Astrocyte of the cerebellum (primary cell): ENCODE measurements at regions not wholly inside any gene's neighbourhood (a gene's known extent, or its start where the extent isn't known, plus 50 kb on each side); places are given as distances from the start of the nearest gene placed in this dataset.

ENCODE experiments used
- DNase-seq: peaks from one replicate; pipeline ENCODE4 v3.0.0-alpha.2; 2011; ENCODE audit warnings: low read depth
- H3K4me3 ChIP-seq: 2 replicates; pipeline ENCODE4 v1.5.1; 2011; ENCODE audit warnings: mild to moderate bottlenecking, low read depth, low read length, moderate library complexity
- in situ Hi-C: cut with HindIII; loops from 2 replicates; pipeline ENCODE4 v1.10.0; 2017; ENCODE audit warnings: low sequenced_read_pairs
- TF ChIP-seq, protein P1 (sequence below): IDR thresholded peaks from 2 replicates; pipeline ENCODE4 v1.5.1; 2012; ENCODE audit warnings: low read length, low read depth, moderate library complexity, mild to moderate bottlenecking; ENCODE audit errors: missing control alignments

DNA sequence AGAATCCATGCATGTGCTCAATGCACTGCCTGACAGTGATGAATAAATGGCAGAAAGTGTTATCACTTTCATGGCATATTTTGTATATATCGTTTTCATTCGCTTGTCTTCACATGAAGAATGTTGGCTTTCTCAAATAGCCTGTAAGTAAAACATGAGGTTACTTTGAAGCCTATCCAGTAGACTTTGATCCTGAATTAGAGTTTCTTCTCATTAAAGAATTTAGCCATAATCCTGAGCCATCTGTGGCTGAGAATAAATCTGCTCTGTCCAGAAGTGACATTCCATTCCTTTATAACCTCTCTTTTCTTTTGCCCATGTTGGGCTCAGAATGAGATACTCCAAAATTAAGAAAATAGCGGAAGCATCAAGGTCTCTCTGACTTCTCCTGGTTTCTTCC is 1071.7 kb upstream of the TENM4 start:
- TF ChIP-seq, protein P1, sequence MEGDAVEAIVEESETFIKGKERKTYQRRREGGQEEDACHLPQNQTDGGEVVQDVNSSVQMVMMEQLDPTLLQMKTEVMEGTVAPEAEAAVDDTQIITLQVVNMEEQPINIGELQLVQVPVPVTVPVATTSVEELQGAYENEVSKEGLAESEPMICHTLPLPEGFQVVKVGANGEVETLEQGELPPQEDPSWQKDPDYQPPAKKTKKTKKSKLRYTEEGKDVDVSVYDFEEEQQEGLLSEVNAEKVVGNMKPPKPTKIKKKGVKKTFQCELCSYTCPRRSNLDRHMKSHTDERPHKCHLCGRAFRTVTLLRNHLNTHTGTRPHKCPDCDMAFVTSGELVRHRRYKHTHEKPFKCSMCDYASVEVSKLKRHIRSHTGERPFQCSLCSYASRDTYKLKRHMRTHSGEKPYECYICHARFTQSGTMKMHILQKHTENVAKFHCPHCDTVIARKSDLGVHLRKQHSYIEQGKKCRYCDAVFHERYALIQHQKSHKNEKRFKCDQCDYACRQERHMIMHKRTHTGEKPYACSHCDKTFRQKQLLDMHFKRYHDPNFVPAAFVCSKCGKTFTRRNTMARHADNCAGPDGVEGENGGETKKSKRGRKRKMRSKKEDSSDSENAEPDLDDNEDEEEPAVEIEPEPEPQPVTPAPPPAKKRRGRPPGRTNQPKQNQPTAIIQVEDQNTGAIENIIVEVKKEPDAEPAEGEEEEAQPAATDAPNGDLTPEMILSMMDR = no peak
- in situ Hi-C loops = no loop called here
- no peak overlapping the region for H3K4me3 ChIP-seq
- no peak for DNase-seq

DNA sequence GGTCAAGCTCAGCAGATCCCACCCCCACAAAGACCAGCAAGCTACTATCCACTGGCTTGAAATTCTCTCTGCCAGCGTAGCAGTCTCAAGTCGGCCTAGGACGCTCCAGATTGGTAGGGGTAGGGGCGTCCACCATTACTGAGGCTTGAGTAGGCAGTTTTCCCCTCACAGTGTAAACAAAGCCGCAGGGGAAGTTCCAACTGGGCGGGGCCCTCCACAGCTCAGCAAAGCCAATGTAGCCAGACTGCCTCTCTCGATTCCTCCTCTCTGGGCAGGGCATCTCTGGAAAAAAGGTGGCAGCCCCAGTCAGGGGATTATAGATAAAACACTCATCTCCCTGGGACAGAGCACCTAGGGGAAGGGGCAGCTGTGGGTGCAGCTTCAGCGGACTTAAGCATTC is 1064.9 kb upstream of the TENM4 start:
- in situ Hi-C loops = no loop called here
- H3K4me3 ChIP-seq = no peak overlapping the region

DNA sequence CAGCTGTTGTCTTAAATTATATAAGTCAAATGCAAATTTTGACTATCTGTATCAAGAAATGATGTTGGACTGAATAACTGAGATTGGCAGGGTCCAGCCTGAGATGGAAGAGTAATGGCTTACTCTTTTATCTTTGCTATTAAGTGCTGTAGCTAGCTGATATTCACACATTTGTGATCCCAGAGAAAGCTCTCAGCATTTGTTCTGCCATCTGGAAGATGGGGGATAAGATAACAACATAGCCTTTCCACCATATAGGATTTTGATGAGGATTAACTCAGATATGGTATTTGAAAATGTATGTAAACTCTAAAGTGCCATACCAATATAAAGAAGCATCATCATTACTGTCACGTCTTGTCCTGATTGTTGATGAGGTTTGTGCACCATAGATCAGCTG is 1063.2 kb upstream of the TENM4 start:
- H3K4me3 ChIP-seq = no peak overlapping the region
- in situ Hi-C loops = no loop called here
- DNase-seq = no peak
- TF ChIP-seq, protein P1 = no peak

More for the DNA sequence above, 1064.9 kb upstream of the TENM4 start:
- DNase-seq = no peak
- TF ChIP-seq, protein P1 = no peak

- DNase-seq = no peak
- in situ Hi-C loops = no loop called here
- H3K4me3 ChIP-seq = no peak overlapping the region
- TF ChIP-seq, protein P1 = peak; percentile 5
These were observed 1061.7 kb upstream of the TENM4 start for GRCh38 chr11:80502511-80502910.

- in situ Hi-C loops = no loop called here
- no peak for DNase-seq
- TF ChIP-seq, protein P1 = no peak
- H3K4me3 ChIP-seq = no peak overlapping the region
These were observed 1054.3 kb upstream of the TENM4 start for GRCh38 chr11:80495116-80495515.

DNA sequence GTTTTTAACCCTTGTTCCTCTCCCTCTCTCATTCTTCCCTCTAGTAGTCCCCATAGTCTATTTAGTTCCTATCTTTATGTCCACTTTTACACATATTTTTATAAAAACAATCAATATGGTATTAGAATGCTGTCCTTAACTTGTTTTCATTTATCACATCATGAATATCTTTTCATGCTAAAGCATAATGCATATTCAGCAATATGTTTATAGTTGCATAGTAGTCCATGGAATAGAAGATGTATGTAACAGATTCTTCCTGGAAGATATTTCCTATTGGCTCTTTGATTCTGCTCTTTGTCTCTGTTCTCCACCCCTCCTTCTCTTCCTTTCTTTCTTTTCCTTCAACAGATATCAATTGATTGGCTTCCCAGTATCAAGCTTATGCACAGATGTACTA is 1047.1 kb upstream of the TENM4 start:
- no peak for DNase-seq
- in situ Hi-C loops = no loop called here
- TF ChIP-seq, protein P1 = no peak
- no peak overlapping the region for H3K4me3 ChIP-seq

DNA sequence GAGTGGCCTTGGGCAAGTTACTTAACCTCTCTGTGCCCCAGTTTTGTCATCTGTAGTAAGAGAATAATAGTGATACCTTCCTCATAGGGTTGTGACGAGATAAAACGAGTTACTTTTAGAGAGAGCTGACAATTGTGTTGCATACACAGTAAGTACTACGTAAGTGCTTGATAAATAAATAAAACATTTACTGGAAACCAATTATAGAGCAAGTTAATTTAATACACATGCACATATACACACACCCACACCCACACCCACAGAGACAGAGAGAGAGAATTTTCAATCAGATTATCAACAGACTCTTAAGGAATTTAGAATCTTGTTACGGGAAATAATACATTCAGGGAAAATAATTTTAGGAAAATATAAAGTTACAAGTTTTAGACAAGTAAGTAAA is 1045.8 kb upstream of the TENM4 start:
- TF ChIP-seq, protein P1 = no peak
- no peak overlapping the region for H3K4me3 ChIP-seq
- in situ Hi-C loops = no loop called here
- DNase-seq = no peak
